HEK293T (cell line): ENCODE measurements at regions not wholly inside any gene's neighbourhood (a gene's known extent, or its start where the extent isn't known, plus 50 kb on each side); places are given as distances from the start of the nearest gene placed in this dataset.

ENCODE experiments used
- CTBP1 ChIP-seq: fragments of 450-650 bp; IDR thresholded peaks from 2 replicates; pipeline ENCODE4 v1.6.1; 2016; ENCODE audit warnings: borderline replicate concordance
- ELF4 ChIP-seq: fragments of 450-650 bp; IDR thresholded peaks from 2 replicates; pipeline ENCODE4 v1.6.1; 2017; ENCODE audit warnings: antibody characterized with exemption
- FOXA1 ChIP-seq: fragments of 450-650 bp; IDR thresholded peaks from 2 replicates; pipeline ENCODE4 v1.6.1; 2016; ENCODE audit warnings: mild to moderate bottlenecking
- FOXM1 ChIP-seq: fragments of 450-650 bp; IDR thresholded peaks from 2 replicates; pipeline ENCODE4 v1.6.1; 2017; ENCODE audit warnings: mild to moderate bottlenecking, borderline replicate concordance
- HDGF ChIP-seq: fragments of 450-650 bp; IDR thresholded peaks from 2 replicates; pipeline ENCODE4 v1.6.1; 2017; ENCODE audit warnings: antibody characterized with exemption, borderline replicate concordance
- LEF1 ChIP-seq: fragments of 450-650 bp; IDR thresholded peaks from 2 replicates; pipeline ENCODE4 v1.6.1; 2017; ENCODE audit warnings: mild to moderate bottlenecking, borderline replicate concordance
- PKNOX1 ChIP-seq: fragments of 450-650 bp; IDR thresholded peaks from 2 replicates; pipeline ENCODE4 v1.6.1; 2016
- SP1 ChIP-seq: fragments of 450-650 bp; IDR thresholded peaks from 2 replicates; pipeline ENCODE4 v1.6.1; 2017
- TARDBP ChIP-seq: fragments of 450-650 bp; IDR thresholded peaks from 2 replicates; pipeline ENCODE4 v1.6.1; 2016
- ZNF384 ChIP-seq: fragments of 450-650 bp; IDR thresholded peaks from 2 replicates; pipeline ENCODE4 v1.6.1; 2016

- no peak for TF ChIP-seq SP1
- no peak for TF ChIP-seq LEF1
- TF ChIP-seq CTBP1, result no peak
- TF ChIP-seq ZNF384, result no peak
- no peak for TF ChIP-seq FOXA1
- no peak for TF ChIP-seq HDGF
- no peak for TF ChIP-seq ELF4
- TF ChIP-seq FOXM1, result no peak
- TF ChIP-seq TARDBP, result no peak
- TF ChIP-seq PKNOX1, result no peak
These were observed 409.5 kb downstream of the MIAT start for GRCh38 chr22:27066856-27067255.
